ENCODE measurements at regions not wholly inside any gene's neighbourhood (a gene's known extent, or its start where the extent isn't known, plus 50 kb on each side); places are given as distances from the start of the nearest gene placed in this dataset.

DNA sequence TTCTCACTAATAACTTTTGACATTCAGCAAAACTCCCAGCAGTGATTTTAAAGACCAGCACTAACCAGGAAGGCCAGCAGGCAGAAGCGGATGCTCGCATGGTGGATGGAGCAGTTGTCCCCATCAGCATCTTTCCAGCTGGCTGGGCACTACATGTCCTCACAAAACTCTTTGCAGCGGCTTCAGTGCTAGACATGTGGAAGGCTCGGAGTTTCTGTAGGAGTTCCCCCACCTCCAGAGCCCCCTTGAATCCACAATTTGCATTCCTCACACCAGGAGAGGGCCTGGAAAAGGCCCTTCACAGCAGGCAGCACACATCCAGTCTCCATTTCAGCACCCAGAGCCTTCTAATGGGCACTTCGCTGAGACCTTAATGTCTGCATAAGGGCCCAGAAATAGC is 85.6 kb downstream of the APTX start:
- TF ChIP-seq, protein P1, sequence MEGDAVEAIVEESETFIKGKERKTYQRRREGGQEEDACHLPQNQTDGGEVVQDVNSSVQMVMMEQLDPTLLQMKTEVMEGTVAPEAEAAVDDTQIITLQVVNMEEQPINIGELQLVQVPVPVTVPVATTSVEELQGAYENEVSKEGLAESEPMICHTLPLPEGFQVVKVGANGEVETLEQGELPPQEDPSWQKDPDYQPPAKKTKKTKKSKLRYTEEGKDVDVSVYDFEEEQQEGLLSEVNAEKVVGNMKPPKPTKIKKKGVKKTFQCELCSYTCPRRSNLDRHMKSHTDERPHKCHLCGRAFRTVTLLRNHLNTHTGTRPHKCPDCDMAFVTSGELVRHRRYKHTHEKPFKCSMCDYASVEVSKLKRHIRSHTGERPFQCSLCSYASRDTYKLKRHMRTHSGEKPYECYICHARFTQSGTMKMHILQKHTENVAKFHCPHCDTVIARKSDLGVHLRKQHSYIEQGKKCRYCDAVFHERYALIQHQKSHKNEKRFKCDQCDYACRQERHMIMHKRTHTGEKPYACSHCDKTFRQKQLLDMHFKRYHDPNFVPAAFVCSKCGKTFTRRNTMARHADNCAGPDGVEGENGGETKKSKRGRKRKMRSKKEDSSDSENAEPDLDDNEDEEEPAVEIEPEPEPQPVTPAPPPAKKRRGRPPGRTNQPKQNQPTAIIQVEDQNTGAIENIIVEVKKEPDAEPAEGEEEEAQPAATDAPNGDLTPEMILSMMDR (conservative IDR thresholded peaks at IDR 0.05; ENCODE audit: low read depth in 2 of 2): no peak
- TF ChIP-seq POLR2AphosphoS5 (IDR thresholded peaks at IDR 0.05; ENCODE audit: low read depth) (no peak), EZH2 (IDR thresholded peaks at IDR 0.05; ENCODE audit: low read depth, unreplicated experiment) (no peak), ZNF114 (CRISPR knock-in tag; IDR thresholded peaks at IDR 0.05) (no peak), ZNF331 (CRISPR knock-in tag; IDR thresholded peaks at IDR 0.05; ENCODE audit: low read depth) (no peak), EZH2phosphoT487 (IDR thresholded peaks at IDR 0.05; ENCODE audit: unreplicated experiment) (no peak), JUNB (IDR thresholded peaks at IDR 0.05; ENCODE audit: unreplicated experiment) (no peak), CREB1 (CRISPR knock-in tag; IDR thresholded peaks at IDR 0.05; ENCODE audit: low read depth) (no peak)
- TF ChIP-seq, protein P2, sequence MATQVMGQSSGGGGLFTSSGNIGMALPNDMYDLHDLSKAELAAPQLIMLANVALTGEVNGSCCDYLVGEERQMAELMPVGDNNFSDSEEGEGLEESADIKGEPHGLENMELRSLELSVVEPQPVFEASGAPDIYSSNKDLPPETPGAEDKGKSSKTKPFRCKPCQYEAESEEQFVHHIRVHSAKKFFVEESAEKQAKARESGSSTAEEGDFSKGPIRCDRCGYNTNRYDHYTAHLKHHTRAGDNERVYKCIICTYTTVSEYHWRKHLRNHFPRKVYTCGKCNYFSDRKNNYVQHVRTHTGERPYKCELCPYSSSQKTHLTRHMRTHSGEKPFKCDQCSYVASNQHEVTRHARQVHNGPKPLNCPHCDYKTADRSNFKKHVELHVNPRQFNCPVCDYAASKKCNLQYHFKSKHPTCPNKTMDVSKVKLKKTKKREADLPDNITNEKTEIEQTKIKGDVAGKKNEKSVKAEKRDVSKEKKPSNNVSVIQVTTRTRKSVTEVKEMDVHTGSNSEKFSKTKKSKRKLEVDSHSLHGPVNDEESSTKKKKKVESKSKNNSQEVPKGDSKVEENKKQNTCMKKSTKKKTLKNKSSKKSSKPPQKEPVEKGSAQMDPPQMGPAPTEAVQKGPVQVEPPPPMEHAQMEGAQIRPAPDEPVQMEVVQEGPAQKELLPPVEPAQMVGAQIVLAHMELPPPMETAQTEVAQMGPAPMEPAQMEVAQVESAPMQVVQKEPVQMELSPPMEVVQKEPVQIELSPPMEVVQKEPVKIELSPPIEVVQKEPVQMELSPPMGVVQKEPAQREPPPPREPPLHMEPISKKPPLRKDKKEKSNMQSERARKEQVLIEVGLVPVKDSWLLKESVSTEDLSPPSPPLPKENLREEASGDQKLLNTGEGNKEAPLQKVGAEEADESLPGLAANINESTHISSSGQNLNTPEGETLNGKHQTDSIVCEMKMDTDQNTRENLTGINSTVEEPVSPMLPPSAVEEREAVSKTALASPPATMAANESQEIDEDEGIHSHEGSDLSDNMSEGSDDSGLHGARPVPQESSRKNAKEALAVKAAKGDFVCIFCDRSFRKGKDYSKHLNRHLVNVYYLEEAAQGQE (IDR thresholded peaks at IDR 0.05; ENCODE audit: unreplicated experiment): no peak
- TF ChIP-seq, protein P3, sequence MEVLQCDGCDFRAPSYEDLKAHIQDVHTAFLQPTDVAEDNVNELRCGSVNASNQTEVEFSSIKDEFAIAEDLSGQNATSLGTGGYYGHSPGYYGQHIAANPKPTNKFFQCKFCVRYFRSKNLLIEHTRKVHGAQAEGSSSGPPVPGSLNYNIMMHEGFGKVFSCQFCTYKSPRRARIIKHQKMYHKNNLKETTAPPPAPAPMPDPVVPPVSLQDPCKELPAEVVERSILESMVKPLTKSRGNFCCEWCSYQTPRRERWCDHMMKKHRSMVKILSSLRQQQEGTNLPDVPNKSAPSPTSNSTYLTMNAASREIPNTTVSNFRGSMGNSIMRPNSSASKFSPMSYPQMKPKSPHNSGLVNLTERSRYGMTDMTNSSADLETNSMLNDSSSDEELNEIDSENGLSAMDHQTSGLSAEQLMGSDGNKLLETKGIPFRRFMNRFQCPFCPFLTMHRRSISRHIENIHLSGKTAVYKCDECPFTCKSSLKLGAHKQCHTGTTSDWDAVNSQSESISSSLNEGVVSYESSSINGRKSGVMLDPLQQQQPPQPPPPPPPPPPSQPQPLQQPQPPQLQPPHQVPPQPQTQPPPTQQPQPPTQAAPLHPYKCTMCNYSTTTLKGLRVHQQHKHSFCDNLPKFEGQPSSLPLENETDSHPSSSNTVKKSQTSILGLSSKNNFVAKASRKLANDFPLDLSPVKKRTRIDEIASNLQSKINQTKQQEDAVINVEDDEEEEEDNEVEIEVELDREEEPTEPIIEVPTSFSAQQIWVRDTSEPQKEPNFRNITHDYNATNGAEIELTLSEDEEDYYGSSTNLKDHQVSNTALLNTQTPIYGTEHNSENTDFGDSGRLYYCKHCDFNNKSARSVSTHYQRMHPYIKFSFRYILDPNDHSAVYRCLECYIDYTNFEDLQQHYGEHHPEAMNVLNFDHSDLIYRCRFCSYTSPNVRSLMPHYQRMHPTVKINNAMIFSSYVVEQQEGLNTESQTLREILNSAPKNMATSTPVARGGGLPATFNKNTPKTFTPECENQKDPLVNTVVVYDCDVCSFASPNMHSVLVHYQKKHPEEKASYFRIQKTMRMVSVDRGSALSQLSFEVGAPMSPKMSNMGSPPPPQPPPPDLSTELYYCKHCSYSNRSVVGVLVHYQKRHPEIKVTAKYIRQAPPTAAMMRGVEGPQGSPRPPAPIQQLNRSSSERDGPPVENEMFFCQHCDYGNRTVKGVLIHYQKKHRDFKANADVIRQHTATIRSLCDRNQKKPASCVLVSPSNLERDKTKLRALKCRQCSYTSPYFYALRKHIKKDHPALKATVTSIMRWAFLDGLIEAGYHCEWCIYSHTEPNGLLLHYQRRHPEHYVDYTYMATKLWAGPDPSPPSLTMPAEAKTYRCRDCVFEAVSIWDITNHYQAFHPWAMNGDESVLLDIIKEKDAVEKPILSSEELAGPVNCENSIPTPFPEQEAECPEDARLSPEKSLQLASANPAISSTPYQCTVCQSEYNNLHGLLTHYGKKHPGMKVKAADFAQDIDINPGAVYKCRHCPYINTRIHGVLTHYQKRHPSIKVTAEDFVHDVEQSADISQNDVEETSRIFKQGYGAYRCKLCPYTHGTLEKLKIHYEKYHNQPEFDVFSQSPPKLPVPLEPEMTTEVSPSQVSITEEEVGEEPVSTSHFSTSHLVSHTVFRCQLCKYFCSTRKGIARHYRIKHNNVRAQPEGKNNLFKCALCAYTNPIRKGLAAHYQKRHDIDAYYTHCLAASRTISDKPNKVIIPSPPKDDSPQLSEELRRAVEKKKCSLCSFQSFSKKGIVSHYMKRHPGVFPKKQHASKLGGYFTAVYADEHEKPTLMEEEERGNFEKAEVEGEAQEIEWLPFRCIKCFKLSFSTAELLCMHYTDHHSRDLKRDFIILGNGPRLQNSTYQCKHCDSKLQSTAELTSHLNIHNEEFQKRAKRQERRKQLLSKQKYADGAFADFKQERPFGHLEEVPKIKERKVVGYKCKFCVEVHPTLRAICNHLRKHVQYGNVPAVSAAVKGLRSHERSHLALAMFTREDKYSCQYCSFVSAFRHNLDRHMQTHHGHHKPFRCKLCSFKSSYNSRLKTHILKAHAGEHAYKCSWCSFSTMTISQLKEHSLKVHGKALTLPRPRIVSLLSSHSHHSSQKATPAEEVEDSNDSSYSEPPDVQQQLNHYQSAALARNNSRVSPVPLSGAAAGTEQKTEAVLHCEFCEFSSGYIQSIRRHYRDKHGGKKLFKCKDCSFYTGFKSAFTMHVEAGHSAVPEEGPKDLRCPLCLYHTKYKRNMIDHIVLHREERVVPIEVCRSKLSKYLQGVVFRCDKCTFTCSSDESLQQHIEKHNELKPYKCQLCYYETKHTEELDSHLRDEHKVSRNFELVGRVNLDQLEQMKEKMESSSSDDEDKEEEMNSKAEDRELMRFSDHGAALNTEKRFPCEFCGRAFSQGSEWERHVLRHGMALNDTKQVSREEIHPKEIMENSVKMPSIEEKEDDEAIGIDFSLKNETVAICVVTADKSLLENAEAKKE (CRISPR knock-in tag; IDR thresholded peaks at IDR 0.05): no peak
- TF ChIP-seq, protein P4, sequence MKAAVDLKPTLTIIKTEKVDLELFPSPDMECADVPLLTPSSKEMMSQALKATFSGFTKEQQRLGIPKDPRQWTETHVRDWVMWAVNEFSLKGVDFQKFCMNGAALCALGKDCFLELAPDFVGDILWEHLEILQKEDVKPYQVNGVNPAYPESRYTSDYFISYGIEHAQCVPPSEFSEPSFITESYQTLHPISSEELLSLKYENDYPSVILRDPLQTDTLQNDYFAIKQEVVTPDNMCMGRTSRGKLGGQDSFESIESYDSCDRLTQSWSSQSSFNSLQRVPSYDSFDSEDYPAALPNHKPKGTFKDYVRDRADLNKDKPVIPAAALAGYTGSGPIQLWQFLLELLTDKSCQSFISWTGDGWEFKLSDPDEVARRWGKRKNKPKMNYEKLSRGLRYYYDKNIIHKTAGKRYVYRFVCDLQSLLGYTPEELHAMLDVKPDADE (IDR thresholded peaks at IDR 0.05): no peak

Measured in GM23338 (cell line).